ENCODE measurements at regions not wholly inside any gene's neighbourhood (a gene's known extent, or its start where the extent isn't known, plus 50 kb on each side); places are given as distances from the start of the nearest gene placed in this dataset.
"Not testable (repeated sequence)": the region's sequence is repeated elsewhere in the genome, so short reads cannot be mapped to it uniquely, and the experiment has no call there.

DNA sequence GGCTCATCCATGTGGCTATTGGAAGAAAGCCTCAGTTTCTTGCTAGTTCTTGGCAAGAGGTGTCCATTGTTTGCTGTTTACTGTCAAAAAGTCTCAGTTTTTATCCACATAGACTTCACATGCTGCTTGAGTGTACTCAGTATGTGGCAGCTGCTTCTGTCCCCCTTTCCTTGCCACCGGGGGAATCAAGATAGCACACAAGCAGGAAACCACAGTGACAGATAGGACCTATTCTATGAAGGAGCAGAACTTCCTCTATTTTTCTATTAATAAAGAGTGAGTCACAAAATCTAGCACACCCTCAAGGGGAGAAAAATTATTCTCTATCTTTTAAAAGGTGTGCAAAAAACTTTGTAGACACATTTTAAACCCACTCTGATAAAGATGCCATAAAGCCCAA lies 121.4 kb upstream of the GMNC start:
- DNase-seq (ENCODE audit: low read depth) = no peak
- no peak overlapping the region for H3K4me3 ChIP-seq (ENCODE audit: control insufficient read depth, low read depth, low read length)
- no peak for TF ChIP-seq CTCF (IDR thresholded peaks at IDR 0.05; ENCODE audit: control insufficient read depth, insufficient read depth, low read depth, low read length, missing control alignments)

- no peak overlapping the region for H3K4me3 ChIP-seq (ENCODE audit: control insufficient read depth, low read depth, low read length)
- TF ChIP-seq CTCF (IDR thresholded peaks at IDR 0.05; ENCODE audit: control insufficient read depth, insufficient read depth, low read depth, low read length, missing control alignments) = no peak
- no peak for DNase-seq (ENCODE audit: low read depth)
Measured at GRCh38 chr3:190973771-190974170, 111.3 kb upstream of the GMNC start.

DNA sequence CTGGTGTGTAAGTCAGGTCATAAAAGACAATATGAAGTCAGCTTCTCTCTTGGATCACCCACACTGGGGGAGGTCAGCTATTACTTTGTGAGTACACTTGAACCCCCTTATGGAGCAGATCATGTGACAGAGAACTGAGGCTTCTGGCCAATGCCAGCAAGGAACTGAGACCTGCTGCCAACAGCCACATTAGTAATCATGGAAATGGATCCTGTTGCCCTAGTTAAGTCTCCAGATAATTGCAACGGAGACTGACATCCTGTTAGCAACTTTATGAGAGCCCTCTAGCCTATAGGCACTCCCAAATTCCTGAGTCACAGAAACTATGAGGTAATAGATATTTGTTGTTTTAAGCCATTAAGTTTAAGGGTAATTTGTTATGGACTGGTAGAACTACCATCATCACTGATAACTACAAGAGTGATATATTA lies 110.4 kb upstream of the GMNC start:
- no peak for TF ChIP-seq CTCF (IDR thresholded peaks at IDR 0.05; ENCODE audit: control insufficient read depth, insufficient read depth, low read depth, low read length, missing control alignments)
- H3K4me3 ChIP-seq (ENCODE audit: control insufficient read depth, low read depth, low read length) = no peak overlapping the region
- DNase-seq (ENCODE audit: low read depth) = peak; percentile 4

- no peak overlapping the region for H3K4me3 ChIP-seq (ENCODE audit: control insufficient read depth, low read depth, low read length)
- no peak for DNase-seq (ENCODE audit: low read depth)
- TF ChIP-seq CTCF (IDR thresholded peaks at IDR 0.05; ENCODE audit: control insufficient read depth, insufficient read depth, low read depth, low read length, missing control alignments) = no peak
Measured at GRCh38 chr3:190972196-190972595, 109.7 kb upstream of the GMNC start.

DNA sequence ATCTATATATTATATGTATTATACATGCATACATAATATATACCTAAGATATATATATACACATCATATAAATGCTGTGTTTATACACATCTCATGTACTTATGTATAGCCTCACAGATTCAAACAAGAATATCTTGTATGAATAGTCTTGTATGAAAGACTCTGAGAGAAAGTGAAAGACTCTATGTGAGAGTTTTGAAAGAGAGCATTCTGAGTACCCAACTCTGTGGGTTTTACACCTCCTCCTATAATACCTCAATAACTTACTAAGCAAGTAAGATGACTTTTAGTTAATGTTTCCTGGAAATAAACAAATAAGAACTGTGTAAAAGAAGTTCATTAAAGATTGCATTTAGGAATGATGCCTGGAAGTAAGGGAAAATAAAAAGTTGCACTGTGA lies 108.1 kb upstream of the GMNC start:
- no peak overlapping the region for H3K4me3 ChIP-seq (ENCODE audit: control insufficient read depth, low read depth, low read length)
- DNase-seq (ENCODE audit: low read depth) = no peak
- TF ChIP-seq CTCF (IDR thresholded peaks at IDR 0.05; ENCODE audit: control insufficient read depth, insufficient read depth, low read depth, low read length, missing control alignments) = no peak

DNA sequence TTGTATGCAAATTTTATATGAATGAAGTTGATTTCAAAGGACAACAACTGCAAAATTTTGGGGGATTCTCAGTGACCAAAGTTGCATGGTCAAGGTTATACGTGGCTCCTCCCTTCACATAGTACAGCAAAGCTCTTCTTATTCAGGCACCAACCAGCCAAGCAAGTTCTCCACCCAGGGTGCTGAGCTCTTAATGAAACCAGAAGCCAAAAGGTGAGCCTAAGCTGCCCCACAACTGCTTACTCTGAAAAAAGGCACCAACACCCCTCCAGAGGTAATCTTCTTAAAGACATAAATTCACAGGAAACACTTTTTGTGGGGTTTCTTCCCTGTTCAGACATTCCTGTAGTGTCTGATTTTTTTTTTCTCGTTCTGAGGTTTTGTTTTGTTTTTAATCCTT lies 106.1 kb upstream of the GMNC start:
- no peak for DNase-seq (ENCODE audit: low read depth)
- TF ChIP-seq CTCF (IDR thresholded peaks at IDR 0.05; ENCODE audit: control insufficient read depth, insufficient read depth, low read depth, low read length, missing control alignments) = no peak
- no peak overlapping the region for H3K4me3 ChIP-seq (ENCODE audit: control insufficient read depth, low read depth, low read length)

DNA sequence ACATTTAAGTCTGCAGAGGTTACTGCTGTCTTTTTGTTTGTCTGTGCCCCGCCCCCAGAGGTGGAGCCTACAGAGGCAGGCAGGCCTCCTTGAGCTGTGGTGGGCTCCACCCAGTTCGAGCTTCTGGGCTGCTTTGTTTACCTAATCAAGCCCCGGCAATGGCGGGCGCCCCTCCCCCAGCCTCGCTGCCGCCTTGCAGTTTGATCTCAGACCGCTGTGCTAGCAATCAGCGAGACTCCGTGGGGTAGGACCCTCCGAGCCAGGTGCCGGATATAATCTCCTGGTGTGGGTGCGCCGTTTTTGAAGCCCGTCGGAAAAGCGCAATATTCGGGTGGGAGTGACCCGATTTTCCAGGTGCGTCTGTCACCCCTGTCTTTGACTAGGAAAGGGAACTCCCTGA lies 102.4 kb upstream of the GMNC start:
- DNase-seq (ENCODE audit: low read depth); H3K4me3 ChIP-seq (ENCODE audit: control insufficient read depth, low read depth, low read length): not testable (repeated sequence)
